Endothelial cell of umbilical vein (primary cell): ENCODE measurements at regions not wholly inside any gene's neighbourhood (a gene's known extent, or its start where the extent isn't known, plus 50 kb on each side); places are given as distances from the start of the nearest gene placed in this dataset.

Source experiments
- BruUV-seq: library from RNA; stranded (reverse); fragments of 400-500 nt; replicated peaks from 2 replicates; lab custom pipeline; 2021; lab: Mats Ljungman, UMichigan
- CTCF ChIA-PET: fragments of 300-600, 350-600 bp; sonication (Branson Sonifier 250); formaldehyde crosslinking; loops from one replicate; lab custom pipeline; 2021; ENCODE audit warnings: antibody characterized with exemption, inconsistent platforms; lab: Charles Lee
- POLR2A ChIA-PET: fragments of 300-600, 350-600 bp; sonication (Branson Sonifier 250); formaldehyde crosslinking; loops from one replicate; lab custom pipeline; 2021; ENCODE audit warnings: antibody characterized with exemption, inconsistent platforms; lab: Charles Lee
- DNase-seq: peaks from one replicate; pipeline ENCODE4 v3.0.0-alpha.2; 2011; ENCODE audit warnings: low read depth, low spot score
- FAIRE-seq: peaks from 2 replicates; lab custom pipeline; 2011; peaks lifted over from hg19 to GRCh38; lab: Jason Lieb, UNC
- H2AFZ ChIP-seq: 2 replicates; pipeline ENCODE4 v1.6.0; 2012; ENCODE audit warnings: low read depth, low read length, control low read depth, inconsistent platforms
- H3K27ac ChIP-seq: 2 replicates; pipeline ENCODE4 v1.5.1; 2011; ENCODE audit warnings: low read depth, mild to moderate bottlenecking, control low read depth, low read length, moderate library complexity; ENCODE audit not compliant: insufficient read depth
- H3K27me3 ChIP-seq, 2 experiments: 2 replicates each; pipeline versions ENCODE4 v1.6.0 to v1.6.1; 2011; ENCODE audit warnings: low read length in 2 of 2, mixed read lengths in 1 of 2; ENCODE audit not compliant: control insufficient read depth in 2 of 2, insufficient read depth in 2 of 2
- H3K36me3 ChIP-seq, 2 experiments: 2 replicates in 1 of 2; 3 replicates in 1 of 2; pipeline ENCODE4 v1.5.1; 2011; ENCODE audit warnings: low read length in 2 of 2, mild to moderate bottlenecking in 1 of 2, moderate library complexity in 1 of 2; ENCODE audit not compliant: control insufficient read depth in 2 of 2, insufficient read depth in 2 of 2; ENCODE audit errors: extremely low read depth in 1 of 2
- H3K4me1 ChIP-seq: 3 replicates; pipeline ENCODE4 v1.5.1; 2011; ENCODE audit warnings: mild to moderate bottlenecking, low read length; ENCODE audit not compliant: control insufficient read depth, insufficient read depth; ENCODE audit errors: extremely low read depth
- H3K4me2 ChIP-seq: 2 replicates; pipeline ENCODE4 v1.6.1; 2011; ENCODE audit warnings: low read length, control low read depth, mixed read lengths; ENCODE audit not compliant: insufficient read depth
- H3K4me3 ChIP-seq, 3 experiments: fragments of 200-600 bp in 1 of 3; sonication (generic), shearing (Covaris generic) in 1 of 3; replicated peaks in 1 of 3; 2 replicates each; pipeline ENCODE4 v1.5.1; 2011 to 2016; ENCODE audit warnings: control low read depth in 3 of 3, low read length in 3 of 3, mild to moderate bottlenecking in 2 of 3, inconsistent platforms in 1 of 3, low read depth in 1 of 3, moderate library complexity in 1 of 3; ENCODE audit not compliant: insufficient read depth in 1 of 3
- H3K79me2 ChIP-seq: 2 replicates; pipeline ENCODE4 v1.6.0; 2012; ENCODE audit warnings: low read length, inconsistent platforms; ENCODE audit not compliant: control insufficient read depth, insufficient read depth
- H3K9ac ChIP-seq: replicated peaks from 2 replicates; pipeline ENCODE3; 2011; ENCODE audit warnings: low read length, control low read depth; ENCODE audit not compliant: insufficient read depth; ENCODE audit errors: extremely low read depth
- H3K9me1 ChIP-seq: replicated peaks from 3 replicates; pipeline ENCODE4 v1.6.0; 2011; ENCODE audit warnings: mild to moderate bottlenecking, low read length; ENCODE audit not compliant: control insufficient read depth, insufficient read depth; ENCODE audit errors: extremely low read depth
- H3K9me3 ChIP-seq: replicated peaks from 2 replicates; pipeline ENCODE4 v1.5.1; 2012; ENCODE audit warnings: low read length, inconsistent platforms; ENCODE audit not compliant: control insufficient read depth, insufficient read depth
- H4K20me1 ChIP-seq: replicated peaks from 2 replicates; pipeline ENCODE3; 2011; ENCODE audit warnings: mild to moderate bottlenecking, low read length; ENCODE audit not compliant: control insufficient read depth, insufficient read depth; ENCODE audit errors: extremely low read depth
- CTCF ChIP-seq, 2 donors: IDR thresholded peaks; 1 replicate in 1 of 2; 2 replicates in 1 of 2; pipeline ENCODE4 v1.5.1; 2011; ENCODE audit warnings: low read length in 2 of 2, mild to moderate bottlenecking in 2 of 2, moderate library complexity in 2 of 2, control low read depth in 1 of 2, inconsistent platforms in 1 of 2, low read depth in 1 of 2; ENCODE audit not compliant: insufficient read depth in 1 of 2; ENCODE audit errors: extremely low read depth in 1 of 2
- EZH2 ChIP-seq: IDR thresholded peaks from 2 replicates; pipeline ENCODE4 v1.6.1; 2012; ENCODE audit warnings: borderline replicate concordance, low read depth, mild to moderate bottlenecking, moderate library complexity, low read length, inconsistent platforms; ENCODE audit not compliant: severe bottlenecking
- FOS ChIP-seq: IDR thresholded peaks from 2 replicates; pipeline ENCODE4 v1.6.1; 2011; ENCODE audit warnings: mild to moderate bottlenecking, low read length, moderate library complexity, borderline replicate concordance; ENCODE audit not compliant: insufficient read depth
- GATA2 ChIP-seq: IDR thresholded peaks from 2 replicates; pipeline ENCODE4 v1.7.0; 2011; ENCODE audit warnings: low read depth, mild to moderate bottlenecking, moderate library complexity, mixed read lengths, low read length; ENCODE audit not compliant: insufficient read length, insufficient read depth
- JUN ChIP-seq: IDR thresholded peaks from 2 replicates; pipeline ENCODE4 v1.6.1; 2011; ENCODE audit warnings: borderline replicate concordance, low read depth; ENCODE audit not compliant: insufficient read length, insufficient read depth
- MAX ChIP-seq: IDR thresholded peaks from 2 replicates; pipeline ENCODE4 v1.6.1; 2011; ENCODE audit not compliant: insufficient read depth, insufficient read length
- MYC ChIP-seq: IDR thresholded peaks from one replicate; pipeline ENCODE4 v1.6.1; 2011; ENCODE audit warnings: mild to moderate bottlenecking, low read depth, low read length
- POLR2A ChIP-seq: IDR thresholded peaks from 2 replicates; pipeline ENCODE4 v1.6.1; 2012; ENCODE audit warnings: low read depth, mild to moderate bottlenecking, control low read depth, low read length
- POLR2AphosphoS5 ChIP-seq: IDR thresholded peaks from 2 replicates; pipeline ENCODE4 v1.6.1; 2012; ENCODE audit warnings: low read depth, mild to moderate bottlenecking, control low read depth, low read length, moderate library complexity; ENCODE audit not compliant: insufficient read depth
- dilution Hi-C: fragments of 300-500 bp; cut with MboI; formaldehyde crosslinking; loops from one replicate; pipeline ENCODE4 v1.15.0; 2019; ENCODE audit warnings: low sequenced_read_pairs; ENCODE audit not compliant: extremely low pct_ligation_motif_present
- intact Hi-C: fragments of 100-400 bp; cut with micrococcal nuclease; formaldehyde crosslinking; loops from one replicate; pipeline ENCODE4 v1.10.0; 2022

- no peak for TF ChIP-seq MAX
- no peak for TF ChIP-seq POLR2AphosphoS5
- TF ChIP-seq CTCF (IDR thresholded peaks at IDR 0.05; ENCODE audit: extremely low read depth in 1 of 2, insufficient read depth in 1 of 2, low read depth in 1 of 2, low read length in 2 of 2) = no peak
- TF ChIP-seq POLR2A = no peak
- TF ChIP-seq GATA2 = no peak
- no peak for TF ChIP-seq FOS
- TF ChIP-seq EZH2 = no peak
- TF ChIP-seq JUN = no peak
- no peak for TF ChIP-seq MYC
- Histone ChIP-seq H3K4me3 (peak overlapping the region; percentile 4 to 59 (median 32)), H3K9me3 (no peaks in the 10 kb centered on the region), H3K79me2 (no peaks in the 10 kb centered on the region), H2AFZ (peak overlapping the region; percentile 70), H3K9ac (no peak overlapping the region), H3K4me1 (no peaks in the 10 kb centered on the region), H3K27me3 (no peaks in the 10 kb centered on the region), H3K9me1 (no peaks in the 10 kb centered on the region), H3K27ac (no peak overlapping the region), H3K4me2 (peak overlapping the region; percentile 74), H4K20me1 (no peaks in the 10 kb centered on the region), H3K36me3 (no peaks in the 10 kb centered on the region)
- BruUV-seq = no TSS peak
- dilution Hi-C loops = no loop called here
- POLR2A ChIA-PET = no interaction called here
- CTCF ChIA-PET = no interaction called here
- intact Hi-C loops = loop anchor here (2.0 kb wide), 1 partner anchor 575 kb away; no protein-coding TSS in a partner anchor
- DNase-seq (peak; percentile 16), FAIRE-seq (peak; percentile 38)
Observed at GRCh38 chrX:33725535-33726210, 406.4 kb downstream of the FAM47A start.
